ENCODE measurements at regions not wholly inside any gene's neighbourhood (a gene's known extent, or its start where the extent isn't known, plus 50 kb on each side); places are given as distances from the start of the nearest gene placed in this dataset.
A peak's percentile ranks its signal among the peaks of the same experiment; 100 is the strongest.

DNA sequence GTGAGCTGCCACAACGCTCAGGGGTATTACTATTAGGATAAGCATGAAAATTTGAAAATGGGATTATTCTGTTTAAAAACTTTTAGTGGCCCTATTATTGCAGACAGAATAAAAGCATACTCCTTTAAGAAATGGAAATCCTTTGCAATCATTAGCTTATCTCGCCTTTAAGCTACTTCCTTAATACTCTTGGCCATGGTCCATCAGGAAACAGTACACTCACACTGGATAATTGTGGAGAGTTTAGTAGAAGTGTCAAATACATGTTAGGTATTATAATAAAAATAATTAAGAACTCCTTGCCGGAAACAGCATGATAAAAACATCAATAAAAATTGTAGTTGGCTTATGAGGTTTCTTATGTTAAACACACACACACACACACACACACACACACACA lies 100.4 kb upstream of the PPFIA2 start:
- DNase-seq (ENCODE audit: insufficient read length, low spot score) = no peak
- FAIRE-seq = no peak
- no peak for TF ChIP-seq PAX5 (IDR thresholded peaks at IDR 0.05; ENCODE audit: insufficient read depth, low read length, severe bottlenecking)
- no peak for TF ChIP-seq POLR2A (IDR thresholded peaks at IDR 0.05; ENCODE audit: low read depth, low read length)
- TF ChIP-seq SPI1 (IDR thresholded peaks at IDR 0.05; ENCODE audit: low read depth, low read length) = no peak
- no peak for TF ChIP-seq TAF1 (IDR thresholded peaks at IDR 0.05; ENCODE audit: low read depth, low read length)
- TF ChIP-seq POU2F2 (IDR thresholded peaks at IDR 0.05; ENCODE audit: low read depth, low read length) = no peak
- TF ChIP-seq POLR2AphosphoS5 (IDR thresholded peaks at IDR 0.05; ENCODE audit: low read depth, low read length) = no peak

DNA sequence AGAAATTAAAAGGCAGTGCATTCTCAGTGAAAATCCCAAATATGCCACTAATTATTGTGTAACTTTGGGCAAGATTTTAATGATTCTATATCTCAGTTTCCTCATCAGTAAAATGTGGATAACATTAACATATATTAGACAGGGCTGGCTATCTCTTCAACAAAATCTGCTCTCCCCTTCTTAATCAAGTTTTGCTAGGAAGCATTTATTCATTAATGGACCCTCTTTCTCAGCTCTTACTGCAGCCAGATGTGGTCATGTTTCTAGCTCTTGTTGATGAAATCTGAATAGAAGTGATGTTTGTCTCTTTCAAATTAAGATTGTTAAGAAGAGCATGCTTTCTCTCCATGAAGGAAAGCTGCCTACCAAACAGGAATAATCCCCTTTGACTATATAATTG lies 84.4 kb upstream of the PPFIA2 start:
- no peak for FAIRE-seq
- DNase-seq (ENCODE audit: insufficient read length, low spot score) = no peak
- no peak for TF ChIP-seq TAF1 (IDR thresholded peaks at IDR 0.05; ENCODE audit: low read depth, low read length)
- TF ChIP-seq POLR2AphosphoS5 (IDR thresholded peaks at IDR 0.05; ENCODE audit: low read depth, low read length) = no peak
- no peak for TF ChIP-seq POLR2A (IDR thresholded peaks at IDR 0.05; ENCODE audit: low read depth, low read length)
- TF ChIP-seq PAX5 (IDR thresholded peaks at IDR 0.05; ENCODE audit: insufficient read depth, low read length, severe bottlenecking) = no peak

GRCh38 chr12:81835783-81836182 lies 76.6 kb upstream of the PPFIA2 start:
- no peak for TF ChIP-seq TAF1 (IDR thresholded peaks at IDR 0.05; ENCODE audit: low read depth, low read length)
- no peak for TF ChIP-seq POLR2A (IDR thresholded peaks at IDR 0.05; ENCODE audit: low read depth, low read length)
- TF ChIP-seq PAX5 (IDR thresholded peaks at IDR 0.05; ENCODE audit: insufficient read depth, low read length, severe bottlenecking) = no peak
- TF ChIP-seq POU2F2 (IDR thresholded peaks at IDR 0.05; ENCODE audit: low read depth, low read length) = no peak
- no peak for TF ChIP-seq SPI1 (IDR thresholded peaks at IDR 0.05; ENCODE audit: low read depth, low read length)
- TF ChIP-seq POLR2AphosphoS5 (IDR thresholded peaks at IDR 0.05; ENCODE audit: low read depth, low read length) = no peak
- FAIRE-seq (no peak), DNase-seq (ENCODE audit: insufficient read length, low spot score) (no peak)

GRCh38 chr12:81819991-81820633 lies 61.0 kb upstream of the PPFIA2 start:
- DNase-seq (ENCODE audit: insufficient read length, low spot score) (no peak), FAIRE-seq (no peak)
- no peak for TF ChIP-seq PAX5 (IDR thresholded peaks at IDR 0.05; ENCODE audit: insufficient read depth, low read length, severe bottlenecking)
- TF ChIP-seq POLR2A (IDR thresholded peaks at IDR 0.05; ENCODE audit: low read depth, low read length) = no peak
- TF ChIP-seq TAF1 (IDR thresholded peaks at IDR 0.05; ENCODE audit: low read depth, low read length) = no peak
- TF ChIP-seq SPI1 (IDR thresholded peaks at IDR 0.05; ENCODE audit: low read depth, low read length) = no peak
- TF ChIP-seq POLR2AphosphoS5 (IDR thresholded peaks at IDR 0.05; ENCODE audit: low read depth, low read length) = no peak
- no peak for TF ChIP-seq POU2F2 (IDR thresholded peaks at IDR 0.05; ENCODE audit: low read depth, low read length)

DNA sequence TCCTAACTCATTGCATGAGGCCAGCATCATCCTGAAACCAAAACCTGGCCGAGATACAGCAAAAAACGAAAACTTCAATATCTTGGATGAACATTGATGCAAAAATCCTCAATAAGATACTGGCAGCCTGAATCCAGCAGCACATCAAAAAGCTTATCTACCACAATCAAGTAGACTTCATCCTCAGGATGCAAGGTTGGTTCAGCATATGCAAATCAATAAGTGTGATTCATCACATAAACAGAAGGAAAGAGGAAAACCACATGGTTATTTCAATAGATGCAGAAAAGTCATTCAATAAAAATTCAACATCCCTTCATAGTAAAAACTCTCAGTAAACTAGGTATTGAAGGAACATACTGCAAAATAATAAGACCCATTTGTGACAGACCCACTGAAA lies 56.5 kb upstream of the PPFIA2 start:
- no peak for DNase-seq (ENCODE audit: insufficient read length, low spot score)
- FAIRE-seq = no peak
- TF ChIP-seq POLR2AphosphoS5 (IDR thresholded peaks at IDR 0.05; ENCODE audit: low read depth, low read length) = no peak
- TF ChIP-seq SPI1 (IDR thresholded peaks at IDR 0.05; ENCODE audit: low read depth, low read length) = no peak
- TF ChIP-seq POLR2A (IDR thresholded peaks at IDR 0.05; ENCODE audit: low read depth, low read length) = no peak
- TF ChIP-seq PAX5 (IDR thresholded peaks at IDR 0.05; ENCODE audit: insufficient read depth, low read length, severe bottlenecking) = no peak
- TF ChIP-seq TAF1 (IDR thresholded peaks at IDR 0.05; ENCODE audit: low read depth, low read length) = no peak
- TF ChIP-seq POU2F2 (IDR thresholded peaks at IDR 0.05; ENCODE audit: low read depth, low read length) = no peak

- FAIRE-seq = no peak
- TF ChIP-seq PAX5 (IDR thresholded peaks at IDR 0.05; ENCODE audit: insufficient read depth, low read length, severe bottlenecking) (no peak), TAF1 (IDR thresholded peaks at IDR 0.05; ENCODE audit: low read depth, low read length) (no peak), POU2F2 (IDR thresholded peaks at IDR 0.05; ENCODE audit: low read depth, low read length) (no peak), POLR2AphosphoS5 (IDR thresholded peaks at IDR 0.05; ENCODE audit: low read depth, low read length) (no peak), POLR2A (IDR thresholded peaks at IDR 0.05; ENCODE audit: low read depth, low read length) (no peak), SPI1 (IDR thresholded peaks at IDR 0.05; ENCODE audit: low read depth, low read length) (no peak)
These were observed 52.6 kb upstream of the PPFIA2 start for GRCh38 chr12:81811778-81812125.

GRCh38 chr12:81811061-81811777 lies 52.1 kb upstream of the PPFIA2 start:
- no peak for TF ChIP-seq POLR2A (IDR thresholded peaks at IDR 0.05; ENCODE audit: low read depth, low read length)
- no peak for TF ChIP-seq POU2F2 (IDR thresholded peaks at IDR 0.05; ENCODE audit: low read depth, low read length)
- no peak for TF ChIP-seq PAX5 (IDR thresholded peaks at IDR 0.05; ENCODE audit: insufficient read depth, low read length, severe bottlenecking)
- no peak for TF ChIP-seq TAF1 (IDR thresholded peaks at IDR 0.05; ENCODE audit: low read depth, low read length)
- TF ChIP-seq POLR2AphosphoS5 (IDR thresholded peaks at IDR 0.05; ENCODE audit: low read depth, low read length) = no peak
- TF ChIP-seq SPI1 (IDR thresholded peaks at IDR 0.05; ENCODE audit: low read depth, low read length) = no peak
- FAIRE-seq (no peak), DNase-seq (ENCODE audit: insufficient read length, low spot score) (no peak)

More at GRCh38 chr12:81811778-81812125, 52.6 kb upstream of the PPFIA2 start:
- DNase-seq (ENCODE audit: insufficient read length, low spot score) = no peak

- FAIRE-seq = no peak
- TF ChIP-seq SPI1 (IDR thresholded peaks at IDR 0.05; ENCODE audit: low read depth, low read length) = peak; percentile 61; the same call in 1 of the 2 replicates
- TF ChIP-seq TAF1 (IDR thresholded peaks at IDR 0.05; ENCODE audit: low read depth, low read length) = no peak
- no peak for DNase-seq (ENCODE audit: insufficient read length, low spot score)
These were observed 50.9 kb upstream of the PPFIA2 start for GRCh38 chr12:81809829-81810595.

GRCh38 chr12:81809113-81809777 lies 50.1 kb upstream of the PPFIA2 start:
- DNase-seq (ENCODE audit: insufficient read length, low spot score) = no peak
- FAIRE-seq = no peak
- TF ChIP-seq POLR2A (IDR thresholded peaks at IDR 0.05; ENCODE audit: low read depth, low read length) (no peak), SPI1 (IDR thresholded peaks at IDR 0.05; ENCODE audit: low read depth, low read length) (no peak), TAF1 (IDR thresholded peaks at IDR 0.05; ENCODE audit: low read depth, low read length) (no peak), POLR2AphosphoS5 (IDR thresholded peaks at IDR 0.05; ENCODE audit: low read depth, low read length) (no peak), POU2F2 (IDR thresholded peaks at IDR 0.05; ENCODE audit: low read depth, low read length) (no peak), PAX5 (IDR thresholded peaks at IDR 0.05; ENCODE audit: insufficient read depth, low read length, severe bottlenecking) (no peak)

Data from GM12891 (cell line).